ENCODE measurements at regions not wholly inside any gene's neighbourhood (a gene's known extent, or its start where the extent isn't known, plus 50 kb on each side); places are given as distances from the start of the nearest gene placed in this dataset.
"Not testable (repeated sequence)": the region's sequence is repeated elsewhere in the genome, so short reads cannot be mapped to it uniquely, and the experiment has no call there.

DNA sequence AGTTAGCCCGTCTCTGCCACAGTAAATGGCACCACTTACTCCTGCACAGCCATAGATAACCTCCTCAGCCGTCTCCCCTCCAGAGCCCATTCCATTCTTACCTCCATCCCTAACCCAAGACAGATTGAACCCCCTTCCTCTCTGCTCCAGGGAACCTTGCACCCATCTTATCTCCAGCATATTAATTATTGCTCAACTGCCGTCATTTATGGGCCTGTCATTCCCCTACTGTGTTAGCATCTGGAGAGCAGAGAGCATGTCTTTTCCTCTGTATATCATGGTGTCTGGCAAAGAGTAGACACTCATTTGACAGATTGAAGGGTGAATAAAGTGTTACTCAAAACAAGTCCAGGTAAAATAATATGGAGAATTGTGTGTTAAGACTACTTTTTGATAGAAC lies 270.0 kb downstream of the CEP170 start:
- not testable (repeated sequence) for H3K4me1 ChIP-seq (ENCODE audit: control insufficient read depth, extremely low read depth, insufficient read depth, low read length); DNase-seq (ENCODE audit: low read depth in 2 of 2); H3K4me3 ChIP-seq (replicated peaks in 1 of 4; ENCODE audit: control extremely low read depth in 1 of 4, insufficient read depth in 1 of 4, low read depth in 3 of 4, low read length in 4 of 4); H3K4me2 ChIP-seq (ENCODE audit: extremely low read depth, insufficient read depth, low read length); H4K20me1 ChIP-seq (ENCODE audit: control insufficient read depth, extremely low read depth, insufficient read depth, low read length); H3K79me2 ChIP-seq (ENCODE audit: control insufficient read depth, insufficient read depth, low read length); H3K36me3 ChIP-seq (ENCODE audit: control insufficient read depth, insufficient read depth, low read length); H3K27me3 ChIP-seq (ENCODE audit: control insufficient read depth, insufficient read depth, low read length); H3K27ac ChIP-seq (ENCODE audit: insufficient read depth, low read length); H2AFZ ChIP-seq (ENCODE audit: low read length); H3K9me3 ChIP-seq (ENCODE audit: control insufficient read depth, insufficient read depth, low read depth, low read length); H3K9ac ChIP-seq (ENCODE audit: insufficient read depth, low read length)

DNA sequence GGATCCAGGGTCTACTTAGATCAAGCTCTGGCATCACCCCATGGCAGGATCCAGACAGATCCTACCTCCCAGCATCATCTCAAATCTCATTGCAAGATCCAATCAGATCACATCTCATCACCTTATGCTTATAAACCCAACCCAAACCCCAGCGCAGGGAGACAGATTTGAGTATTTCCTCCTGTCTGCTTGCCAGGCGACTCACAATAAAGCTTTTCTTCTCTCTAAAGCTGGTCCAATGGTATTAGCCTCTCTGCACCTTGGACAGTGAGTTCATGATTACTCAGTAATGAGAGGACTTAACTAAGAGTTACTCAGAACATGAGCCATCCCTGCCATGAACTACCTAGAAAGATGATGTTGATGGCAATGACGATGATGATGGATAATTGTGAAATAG lies 281.7 kb downstream of the CEP170 start:
- H3K4me2 ChIP-seq (ENCODE audit: extremely low read depth, insufficient read depth, low read length); H3K27me3 ChIP-seq (ENCODE audit: control insufficient read depth, insufficient read depth, low read length); H3K79me2 ChIP-seq (ENCODE audit: control insufficient read depth, insufficient read depth, low read length); H4K20me1 ChIP-seq (ENCODE audit: control insufficient read depth, extremely low read depth, insufficient read depth, low read length); H3K4me1 ChIP-seq (ENCODE audit: control insufficient read depth, extremely low read depth, insufficient read depth, low read length); H2AFZ ChIP-seq (ENCODE audit: low read length); H3K9me3 ChIP-seq (ENCODE audit: control insufficient read depth, insufficient read depth, low read depth, low read length); H3K27ac ChIP-seq (ENCODE audit: insufficient read depth, low read length); H3K36me3 ChIP-seq (ENCODE audit: control insufficient read depth, insufficient read depth, low read length); H3K9ac ChIP-seq (ENCODE audit: insufficient read depth, low read length); H3K4me3 ChIP-seq (replicated peaks in 1 of 4; ENCODE audit: control extremely low read depth in 1 of 4, insufficient read depth in 1 of 4, low read depth in 3 of 4, low read length in 4 of 4): not testable (repeated sequence)
- peak in 1 of 2 donors; percentile 4 for DNase-seq (ENCODE audit: low read depth in 2 of 2)

DNA sequence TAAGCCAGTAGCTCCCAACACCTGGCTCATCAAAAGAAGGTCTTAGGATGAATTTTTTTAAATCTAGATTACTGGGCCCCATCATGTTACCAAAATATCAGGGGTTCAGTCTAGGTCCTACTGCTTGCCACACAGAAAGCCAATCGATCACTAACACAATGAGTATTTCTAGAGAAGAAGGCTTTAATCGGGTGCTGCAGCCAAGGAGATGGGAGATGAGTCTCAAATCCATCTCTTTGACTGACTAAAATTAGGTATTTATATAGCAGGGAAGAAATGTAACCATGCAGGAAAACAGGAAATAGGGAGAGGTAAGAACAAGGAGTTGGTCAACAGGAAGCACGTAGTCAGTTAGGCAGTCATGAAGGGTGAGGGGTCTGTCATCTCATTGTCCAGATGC lies 288.2 kb downstream of the CEP170 start:
- TF ChIP-seq, protein P1, sequence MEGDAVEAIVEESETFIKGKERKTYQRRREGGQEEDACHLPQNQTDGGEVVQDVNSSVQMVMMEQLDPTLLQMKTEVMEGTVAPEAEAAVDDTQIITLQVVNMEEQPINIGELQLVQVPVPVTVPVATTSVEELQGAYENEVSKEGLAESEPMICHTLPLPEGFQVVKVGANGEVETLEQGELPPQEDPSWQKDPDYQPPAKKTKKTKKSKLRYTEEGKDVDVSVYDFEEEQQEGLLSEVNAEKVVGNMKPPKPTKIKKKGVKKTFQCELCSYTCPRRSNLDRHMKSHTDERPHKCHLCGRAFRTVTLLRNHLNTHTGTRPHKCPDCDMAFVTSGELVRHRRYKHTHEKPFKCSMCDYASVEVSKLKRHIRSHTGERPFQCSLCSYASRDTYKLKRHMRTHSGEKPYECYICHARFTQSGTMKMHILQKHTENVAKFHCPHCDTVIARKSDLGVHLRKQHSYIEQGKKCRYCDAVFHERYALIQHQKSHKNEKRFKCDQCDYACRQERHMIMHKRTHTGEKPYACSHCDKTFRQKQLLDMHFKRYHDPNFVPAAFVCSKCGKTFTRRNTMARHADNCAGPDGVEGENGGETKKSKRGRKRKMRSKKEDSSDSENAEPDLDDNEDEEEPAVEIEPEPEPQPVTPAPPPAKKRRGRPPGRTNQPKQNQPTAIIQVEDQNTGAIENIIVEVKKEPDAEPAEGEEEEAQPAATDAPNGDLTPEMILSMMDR (conservative IDR thresholded peaks at IDR 0.05 in 1 of 2, IDR thresholded peaks at IDR 0.05 in 1 of 2; ENCODE audit: low read depth in 1 of 2, low read length in 2 of 2), result no peak
- no peak for TF ChIP-seq EZH2 (IDR thresholded peaks at IDR 0.05; ENCODE audit: low read length, missing control alignments)
- no peaks in the 10 kb centered on the region for H3K79me2 ChIP-seq (ENCODE audit: control insufficient read depth, insufficient read depth, low read length)

DNA sequence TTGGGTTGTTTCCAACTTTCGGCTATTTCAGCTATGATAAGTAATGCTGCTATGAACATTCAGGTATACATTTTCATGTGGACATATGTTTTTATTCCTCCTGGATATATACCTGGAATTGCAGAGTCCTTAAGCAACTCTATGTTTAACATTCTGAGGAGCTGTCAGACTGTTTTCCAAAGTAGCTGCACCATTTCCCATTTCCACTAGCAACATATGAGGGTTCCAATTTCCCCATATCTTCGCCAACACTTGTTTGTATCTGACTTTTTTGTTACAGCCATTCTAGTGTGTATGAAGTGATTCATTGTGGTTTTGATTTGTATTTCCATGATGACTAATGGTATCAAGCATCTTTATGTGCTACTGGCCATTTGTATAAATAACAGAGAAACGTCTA lies 295.7 kb downstream of the CEP170 start:
- not testable (repeated sequence) for H3K4me2 ChIP-seq (ENCODE audit: extremely low read depth, insufficient read depth, low read length); H3K79me2 ChIP-seq (ENCODE audit: control insufficient read depth, insufficient read depth, low read length); H3K9me3 ChIP-seq (ENCODE audit: control insufficient read depth, insufficient read depth, low read depth, low read length); DNase-seq (ENCODE audit: low read depth in 2 of 2); H3K9ac ChIP-seq (ENCODE audit: insufficient read depth, low read length); H3K4me3 ChIP-seq (replicated peaks in 1 of 4; ENCODE audit: control extremely low read depth in 1 of 4, insufficient read depth in 1 of 4, low read depth in 3 of 4, low read length in 4 of 4); H2AFZ ChIP-seq (ENCODE audit: low read length); H3K27me3 ChIP-seq (ENCODE audit: control insufficient read depth, insufficient read depth, low read length); H3K4me1 ChIP-seq (ENCODE audit: control insufficient read depth, extremely low read depth, insufficient read depth, low read length); H4K20me1 ChIP-seq (ENCODE audit: control insufficient read depth, extremely low read depth, insufficient read depth, low read length); H3K27ac ChIP-seq (ENCODE audit: insufficient read depth, low read length); H3K36me3 ChIP-seq (ENCODE audit: control insufficient read depth, insufficient read depth, low read length)

More for the DNA sequence above, 288.2 kb downstream of the CEP170 start:
- Histone ChIP-seq H3K36me3 (ENCODE audit: control insufficient read depth, insufficient read depth, low read length) (no peaks in the 10 kb centered on the region), H3K27ac (ENCODE audit: insufficient read depth, low read length) (no peak overlapping the region), H3K4me2 (ENCODE audit: extremely low read depth, insufficient read depth, low read length) (no peak overlapping the region), H3K4me3 (replicated peaks in 1 of 4; ENCODE audit: control extremely low read depth in 1 of 4, insufficient read depth in 1 of 4, low read depth in 3 of 4, low read length in 4 of 4) (no peak overlapping the region), H3K27me3 (ENCODE audit: control insufficient read depth, insufficient read depth, low read length) (no peaks in the 10 kb centered on the region), H3K4me1 (ENCODE audit: control insufficient read depth, extremely low read depth, insufficient read depth, low read length) (no peaks in the 10 kb centered on the region), H2AFZ (ENCODE audit: low read length) (no peak overlapping the region), H4K20me1 (ENCODE audit: control insufficient read depth, extremely low read depth, insufficient read depth, low read length) (no peaks in the 10 kb centered on the region), H3K9ac (ENCODE audit: insufficient read depth, low read length) (no peak overlapping the region), H3K9me3 (ENCODE audit: control insufficient read depth, insufficient read depth, low read depth, low read length) (no peaks in the 10 kb centered on the region)
- no peak for DNase-seq (ENCODE audit: low read depth in 2 of 2)

DNA sequence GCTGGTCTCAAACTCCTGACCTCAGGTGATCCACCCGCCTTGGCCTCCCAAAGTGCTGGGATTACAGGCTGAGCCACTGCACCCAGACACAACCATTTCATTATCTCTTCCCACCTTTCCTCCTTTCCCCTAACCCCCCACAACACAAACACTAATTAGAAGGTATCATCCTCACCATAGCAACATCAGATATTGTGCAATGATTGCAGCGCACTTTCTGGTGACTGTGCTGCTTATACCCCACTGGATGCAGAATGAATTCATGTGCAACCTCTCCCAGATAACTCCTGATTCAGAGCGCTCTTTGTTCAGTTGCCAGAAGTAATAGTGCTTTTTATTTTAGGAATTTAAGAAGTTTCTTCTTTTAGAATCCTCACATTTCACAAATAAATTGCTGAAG lies 300.1 kb downstream of the CEP170 start:
- not testable (repeated sequence) for H4K20me1 ChIP-seq (ENCODE audit: control insufficient read depth, extremely low read depth, insufficient read depth, low read length); H3K27ac ChIP-seq (ENCODE audit: insufficient read depth, low read length); H3K79me2 ChIP-seq (ENCODE audit: control insufficient read depth, insufficient read depth, low read length); H3K4me1 ChIP-seq (ENCODE audit: control insufficient read depth, extremely low read depth, insufficient read depth, low read length); H3K4me2 ChIP-seq (ENCODE audit: extremely low read depth, insufficient read depth, low read length); H3K9ac ChIP-seq (ENCODE audit: insufficient read depth, low read length); H3K27me3 ChIP-seq (ENCODE audit: control insufficient read depth, insufficient read depth, low read length); H3K4me3 ChIP-seq (replicated peaks in 1 of 4; ENCODE audit: control extremely low read depth in 1 of 4, insufficient read depth in 1 of 4, low read depth in 3 of 4, low read length in 4 of 4); H3K36me3 ChIP-seq (ENCODE audit: control insufficient read depth, insufficient read depth, low read length); H3K9me3 ChIP-seq (ENCODE audit: control insufficient read depth, insufficient read depth, low read depth, low read length); DNase-seq (ENCODE audit: low read depth in 2 of 2); H2AFZ ChIP-seq (ENCODE audit: low read length)
